ENCODE measurements at regions not wholly inside any gene's neighbourhood (a gene's known extent, or its start where the extent isn't known, plus 50 kb on each side); places are given as distances from the start of the nearest gene placed in this dataset.

DNA sequence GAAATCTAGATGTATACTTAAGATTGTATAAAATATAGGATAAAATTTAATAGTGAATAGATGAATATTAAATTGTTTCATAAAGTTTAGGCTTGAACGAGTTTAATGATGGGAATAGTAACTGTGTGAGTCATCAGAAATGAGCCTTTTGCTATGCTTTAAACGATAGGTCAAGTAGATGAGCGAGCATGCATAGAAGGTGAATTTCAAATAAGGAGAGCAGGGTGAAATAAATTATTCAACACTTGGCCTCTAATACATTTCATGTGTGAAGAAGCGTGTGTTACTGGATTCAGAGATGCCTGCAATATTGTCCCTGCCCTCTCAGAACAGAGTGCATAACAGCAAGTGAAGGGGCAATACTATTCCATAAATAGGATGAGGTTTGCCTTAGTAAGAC lies 74.4 kb upstream of the EYA4 start:
- TF ChIP-seq, protein P1, sequence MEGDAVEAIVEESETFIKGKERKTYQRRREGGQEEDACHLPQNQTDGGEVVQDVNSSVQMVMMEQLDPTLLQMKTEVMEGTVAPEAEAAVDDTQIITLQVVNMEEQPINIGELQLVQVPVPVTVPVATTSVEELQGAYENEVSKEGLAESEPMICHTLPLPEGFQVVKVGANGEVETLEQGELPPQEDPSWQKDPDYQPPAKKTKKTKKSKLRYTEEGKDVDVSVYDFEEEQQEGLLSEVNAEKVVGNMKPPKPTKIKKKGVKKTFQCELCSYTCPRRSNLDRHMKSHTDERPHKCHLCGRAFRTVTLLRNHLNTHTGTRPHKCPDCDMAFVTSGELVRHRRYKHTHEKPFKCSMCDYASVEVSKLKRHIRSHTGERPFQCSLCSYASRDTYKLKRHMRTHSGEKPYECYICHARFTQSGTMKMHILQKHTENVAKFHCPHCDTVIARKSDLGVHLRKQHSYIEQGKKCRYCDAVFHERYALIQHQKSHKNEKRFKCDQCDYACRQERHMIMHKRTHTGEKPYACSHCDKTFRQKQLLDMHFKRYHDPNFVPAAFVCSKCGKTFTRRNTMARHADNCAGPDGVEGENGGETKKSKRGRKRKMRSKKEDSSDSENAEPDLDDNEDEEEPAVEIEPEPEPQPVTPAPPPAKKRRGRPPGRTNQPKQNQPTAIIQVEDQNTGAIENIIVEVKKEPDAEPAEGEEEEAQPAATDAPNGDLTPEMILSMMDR (IDR thresholded peaks at IDR 0.05; ENCODE audit: insufficient read depth, low read length): no peak
- no peak for TF ChIP-seq SPI1 (IDR thresholded peaks at IDR 0.05; ENCODE audit: borderline replicate concordance, low read depth)

Data from HL-60 (cell line).